Activated CD8-positive, alpha-beta T cell treated with anti-CD3 and anti-CD28 coated beads for 36 hours (primary cell): ENCODE measurements at regions not wholly inside any gene's neighbourhood (a gene's known extent, or its start where the extent isn't known, plus 50 kb on each side); places are given as distances from the start of the nearest gene placed in this dataset.
"Not testable (repeated sequence)": the region's sequence is repeated elsewhere in the genome, so short reads cannot be mapped to it uniquely, and the experiment has no call there.

Experiments
- ATAC-seq: fragments of 200-7000 bp; cut with Tn5 transposase; one replicate; pipeline ENCODE4 v1.10.0; 2021; ENCODE audit warnings: mild to moderate bottlenecking, moderate library complexity
- CTCF ChIA-PET: fragments of 350-600 bp; sonication (Branson Sonifier 250); formaldehyde crosslinking; loops from one replicate; lab custom pipeline; 2021; ENCODE audit warnings: antibody characterized with exemption; lab: Charles Lee
- POLR2A ChIA-PET: fragments of 350-600 bp; sonication (Branson Sonifier 250); formaldehyde crosslinking; loops from one replicate; lab custom pipeline; 2021; ENCODE audit warnings: antibody characterized with exemption; lab: Charles Lee
- DNase-seq: peaks from one replicate; pipeline ENCODE4 v3.0.0-alpha.2; 2020
- H3K27ac Mint-ChIP-seq: one replicate; pipeline ENCODE4 v1.8.0; 2021; ENCODE audit warnings: mild to moderate bottlenecking, mixed read lengths
- H3K27me3 Mint-ChIP-seq: one replicate; pipeline ENCODE4 v1.8.0; 2021; ENCODE audit warnings: mixed read lengths
- H3K36me3 Mint-ChIP-seq: one replicate; pipeline ENCODE4 v1.8.0; 2021; ENCODE audit warnings: low read depth, mixed read lengths
- H3K4me1 Mint-ChIP-seq: one replicate; pipeline ENCODE4 v1.8.0; 2021; ENCODE audit warnings: low read depth, mixed read lengths
- H3K4me3 Mint-ChIP-seq: one replicate; pipeline ENCODE4 v1.8.0; 2021; ENCODE audit warnings: mild to moderate bottlenecking, moderate library complexity, mixed read lengths
- H3K9me3 Mint-ChIP-seq: one replicate; pipeline ENCODE4 v1.8.0; 2021; ENCODE audit warnings: mixed read lengths
- CTCF ChIP-seq: fragments of 200-600 bp; IDR thresholded peaks from one replicate; pipeline ENCODE4 v1.8.0; 2022; ENCODE audit warnings: antibody characterized with exemption, mild to moderate bottlenecking
- intact Hi-C: fragments of 100-400 bp; cut with micrococcal nuclease; formaldehyde crosslinking; loops from one replicate; pipeline ENCODE4 v1.10.0; 2022

DNA sequence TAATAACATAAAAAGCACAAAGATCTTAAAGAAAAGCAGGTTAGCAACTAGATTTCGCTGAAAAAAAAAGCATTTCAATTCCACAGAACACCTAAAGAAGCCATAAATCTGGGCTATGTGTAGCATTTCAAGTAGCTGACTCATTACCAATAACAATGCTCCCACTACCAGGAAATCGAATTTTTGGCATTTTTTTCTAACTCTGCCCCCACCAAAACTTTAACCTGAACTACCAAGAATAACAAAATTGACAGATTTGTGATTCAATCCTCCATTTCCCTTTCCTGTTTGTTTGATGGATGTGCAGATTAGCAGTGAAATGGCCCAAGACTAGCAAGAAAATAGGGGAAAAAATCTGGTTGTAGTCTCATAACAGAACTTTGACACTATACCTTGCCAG, 180.2 kb downstream of the RASEF start:
- no peaks in the 10 kb centered on the region for H3K36me3 Mint-ChIP-seq
- ChIA-PET POLR2A (no interaction called here), CTCF (no interaction called here)
- H3K4me1 Mint-ChIP-seq = no peaks in the 10 kb centered on the region
- H3K9me3 Mint-ChIP-seq = no peaks in the 10 kb centered on the region
- ATAC-seq (no peak), DNase-seq (no peak)
- no peak overlapping the region for H3K27ac Mint-ChIP-seq
- TF ChIP-seq CTCF = no peak
- no peak overlapping the region for H3K4me3 Mint-ChIP-seq
- intact Hi-C loops = no loop called here
- H3K27me3 Mint-ChIP-seq = no peaks in the 10 kb centered on the region

DNA sequence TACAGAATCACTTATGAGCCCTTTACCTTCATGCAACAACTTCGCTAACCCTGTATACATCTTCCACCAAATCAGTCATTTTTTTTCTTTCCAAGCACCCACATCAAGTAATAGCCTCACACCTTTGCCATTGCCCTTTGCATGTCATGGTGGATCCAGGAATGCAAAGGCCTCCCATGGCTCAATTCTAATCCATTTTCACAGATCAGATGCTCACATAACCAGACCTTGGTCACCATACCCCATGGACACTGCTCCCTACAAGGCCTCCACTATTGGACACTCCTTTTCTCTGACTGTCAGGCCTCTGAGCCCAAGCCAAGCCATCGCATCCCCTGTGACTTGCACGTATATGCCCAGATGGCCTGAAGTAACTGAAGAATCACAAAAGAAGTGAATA, 179.5 kb downstream of the RASEF start:
- no peak for TF ChIP-seq CTCF
- ATAC-seq (no peak), DNase-seq (no peak)
- H3K27me3 Mint-ChIP-seq = no peaks in the 10 kb centered on the region
- no peak overlapping the region for H3K4me3 Mint-ChIP-seq
- intact Hi-C loops = no loop called here
- no peaks in the 10 kb centered on the region for H3K36me3 Mint-ChIP-seq
- H3K9me3 Mint-ChIP-seq = no peaks in the 10 kb centered on the region
- ChIA-PET POLR2A (no interaction called here), CTCF (no interaction called here)
- no peaks in the 10 kb centered on the region for H3K4me1 Mint-ChIP-seq
- no peak overlapping the region for H3K27ac Mint-ChIP-seq

DNA sequence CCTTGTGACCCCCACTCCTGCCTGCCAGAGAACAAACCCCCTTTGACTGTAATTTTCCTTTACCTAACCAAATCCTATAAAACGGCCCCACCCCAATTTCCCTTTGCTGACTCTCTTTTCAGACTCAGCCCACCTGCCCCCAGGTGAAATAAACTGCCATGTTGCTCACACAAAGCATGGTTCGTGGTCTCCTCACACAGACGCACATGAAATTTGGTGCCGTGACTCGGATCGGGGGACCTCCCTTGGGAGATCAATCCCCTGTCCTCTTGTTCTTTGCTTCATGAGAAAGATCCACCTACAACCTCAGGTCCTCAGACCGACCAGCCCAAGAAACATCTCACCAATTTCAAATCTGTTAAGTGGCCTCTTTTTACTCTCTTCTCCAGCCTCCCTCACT, 179.0 kb downstream of the RASEF start:
- H3K27me3 Mint-ChIP-seq, H3K27ac Mint-ChIP-seq, ATAC-seq, intact Hi-C loops, H3K4me3 Mint-ChIP-seq, POLR2A ChIA-PET, H3K4me1 Mint-ChIP-seq, H3K36me3 Mint-ChIP-seq, CTCF ChIA-PET, DNase-seq, H3K9me3 Mint-ChIP-seq: not testable (repeated sequence)

- ChIA-PET CTCF (no interaction called here), POLR2A (no interaction called here)
- ATAC-seq (no peak), DNase-seq (no peak)
- TF ChIP-seq CTCF = no peak
- H3K27ac Mint-ChIP-seq = no peak overlapping the region
- H3K4me3 Mint-ChIP-seq = no peak overlapping the region
- intact Hi-C loops = no loop called here
- H3K27me3 Mint-ChIP-seq = no peaks in the 10 kb centered on the region
- no peaks in the 10 kb centered on the region for H3K36me3 Mint-ChIP-seq
- H3K4me1 Mint-ChIP-seq = no peaks in the 10 kb centered on the region
- no peaks in the 10 kb centered on the region for H3K9me3 Mint-ChIP-seq
Observed at GRCh38 chr9:82890401-82890800, 172.5 kb downstream of the RASEF start.

- no peaks in the 10 kb centered on the region for H3K4me1 Mint-ChIP-seq
- no peaks in the 10 kb centered on the region for H3K36me3 Mint-ChIP-seq
- ChIA-PET POLR2A (no interaction called here), CTCF (no interaction called here)
- no peak for TF ChIP-seq CTCF
- intact Hi-C loops = no loop called here
- no peaks in the 10 kb centered on the region for H3K27me3 Mint-ChIP-seq
- DNase-seq (no peak), ATAC-seq (no peak)
- no peak overlapping the region for H3K4me3 Mint-ChIP-seq
- no peak overlapping the region for H3K27ac Mint-ChIP-seq
- H3K9me3 Mint-ChIP-seq = no peaks in the 10 kb centered on the region
Observed at GRCh38 chr9:82890865-82891264, 172.1 kb downstream of the RASEF start.

DNA sequence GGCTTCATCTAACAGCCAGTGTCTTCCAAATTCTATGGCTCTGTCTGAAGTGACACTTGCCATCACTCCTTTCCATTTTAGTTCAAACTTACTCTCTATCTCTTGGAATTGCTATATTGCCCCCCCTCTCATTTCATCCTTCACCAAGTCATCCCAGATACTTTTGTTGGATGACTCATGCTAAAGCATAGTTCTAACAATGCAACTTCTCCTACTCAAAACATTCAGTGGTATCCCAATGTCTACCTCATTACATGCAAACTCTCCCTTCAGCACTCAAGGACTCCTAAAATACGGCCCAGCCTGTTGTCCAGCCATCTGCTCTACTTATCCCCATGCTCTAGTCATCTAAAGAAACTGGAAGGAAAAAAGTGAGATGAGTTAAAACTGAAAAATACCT, 171.6 kb downstream of the RASEF start:
- CTCF ChIA-PET = no interaction called here
- POLR2A ChIA-PET = no interaction called here

More for the DNA sequence above, 171.6 kb downstream of the RASEF start:
- intact Hi-C loops = no loop called here
- no peaks in the 10 kb centered on the region for H3K36me3 Mint-ChIP-seq
- H3K4me1 Mint-ChIP-seq = no peaks in the 10 kb centered on the region
- no peak for TF ChIP-seq CTCF
- no peak for ATAC-seq
- H3K27me3 Mint-ChIP-seq = no peaks in the 10 kb centered on the region
- no peak overlapping the region for H3K4me3 Mint-ChIP-seq
- H3K27ac Mint-ChIP-seq = no peak overlapping the region
- DNase-seq = no peak
- H3K9me3 Mint-ChIP-seq = no peaks in the 10 kb centered on the region
